CD4-positive, alpha-beta T cell treated with Interleukin-15 for 4 hours (primary cell): ENCODE measurements at regions not wholly inside any gene's neighbourhood (a gene's known extent, or its start where the extent isn't known, plus 50 kb on each side); places are given as distances from the start of the nearest gene placed in this dataset.

Experiments
- DNase-seq: peaks from one replicate; pipeline ENCODE4 v3.0.0-alpha.2; 2020; ENCODE audit warnings: low spot score

DNA sequence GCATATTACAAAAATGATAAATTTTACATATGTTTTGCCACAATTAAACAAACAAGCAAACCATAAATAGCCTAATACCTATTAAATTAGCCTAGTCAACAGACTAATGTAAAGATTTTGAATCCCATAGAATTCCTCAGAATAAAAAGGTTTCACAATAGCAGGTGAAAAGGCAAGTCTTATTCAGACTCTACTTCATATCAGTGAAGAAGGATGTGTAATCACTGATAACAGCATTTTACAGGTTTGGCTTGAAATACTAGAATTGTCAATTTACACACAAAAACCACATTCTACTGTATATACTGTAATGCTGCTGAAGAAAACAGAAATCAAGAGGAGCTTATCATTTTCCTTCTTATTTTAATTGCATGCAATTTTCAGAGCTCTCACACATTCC lies 90.8 kb upstream of the SSTR1 start:
- no peak for DNase-seq

DNA sequence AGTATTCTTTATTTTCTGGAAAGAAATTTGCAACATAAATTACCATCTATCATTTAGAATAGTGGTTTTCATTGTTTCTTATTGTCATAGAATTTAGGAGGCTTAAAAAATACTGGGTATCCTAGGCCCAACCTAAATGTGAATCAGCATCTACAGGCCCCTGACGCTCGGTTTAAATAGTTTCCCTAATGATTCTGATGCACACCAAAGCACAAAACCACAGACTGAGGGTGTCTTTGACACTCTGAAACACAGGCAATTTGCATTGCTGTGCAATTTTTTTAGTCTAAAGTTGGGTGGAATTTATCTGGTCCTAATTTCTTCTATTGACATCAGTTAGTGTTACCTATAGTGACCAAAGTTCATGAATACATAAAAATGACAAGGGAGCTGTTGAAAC lies 87.6 kb upstream of the SSTR1 start:
- DNase-seq, result peak; percentile 19

DNA sequence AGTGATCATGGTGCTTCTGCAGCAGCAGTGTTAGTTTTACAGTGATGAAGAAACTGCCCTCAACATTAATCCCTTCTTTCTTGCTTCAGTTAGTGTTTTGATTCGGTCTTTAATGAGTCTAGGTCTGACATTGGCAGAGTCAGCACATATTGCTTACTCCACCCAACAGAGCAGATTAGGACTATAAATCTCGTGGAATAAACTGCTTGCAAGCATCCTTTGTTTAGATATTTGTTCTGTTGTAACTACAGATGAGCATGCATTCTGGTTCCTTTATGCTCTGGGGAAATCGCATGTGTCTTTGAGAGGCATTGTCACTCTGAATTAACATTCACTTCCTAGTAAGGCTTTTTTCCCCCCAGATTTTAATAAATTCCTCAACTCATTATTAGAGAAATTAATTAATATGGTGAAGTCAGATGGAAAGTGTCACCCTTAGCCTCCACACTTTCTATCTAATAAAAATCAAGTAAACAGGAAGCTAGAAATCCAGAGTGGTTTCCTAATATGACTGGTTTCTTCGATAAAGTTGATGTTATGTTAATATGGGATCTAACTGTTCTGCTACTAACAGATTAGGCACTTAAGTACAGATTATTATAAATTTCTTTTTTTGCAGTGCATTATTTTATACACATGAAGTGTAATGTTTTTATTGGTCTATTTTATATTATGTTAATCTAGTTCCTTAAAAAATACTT lies 86.2 kb upstream of the SSTR1 start:
- DNase-seq, result no peak

DNA sequence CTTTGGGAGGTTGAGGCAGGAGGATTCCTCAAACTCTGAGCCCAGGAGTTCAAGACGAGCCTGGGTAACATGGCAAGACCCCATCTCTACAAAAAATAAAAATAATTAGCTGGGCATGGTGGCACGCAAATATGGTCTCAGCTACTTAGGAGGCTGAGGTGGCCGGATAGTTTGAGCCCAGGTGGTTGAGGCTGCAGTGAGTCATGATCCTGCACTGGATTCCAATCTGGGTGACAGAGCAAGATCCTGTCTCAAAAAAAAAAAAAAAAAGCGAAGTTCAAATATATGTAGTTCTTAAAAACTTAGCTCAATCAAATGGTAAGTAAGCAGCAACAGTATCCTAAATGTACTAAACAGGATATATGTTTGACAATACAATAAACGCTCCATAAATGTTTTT lies 85.5 kb upstream of the SSTR1 start:
- no peak for DNase-seq

DNA sequence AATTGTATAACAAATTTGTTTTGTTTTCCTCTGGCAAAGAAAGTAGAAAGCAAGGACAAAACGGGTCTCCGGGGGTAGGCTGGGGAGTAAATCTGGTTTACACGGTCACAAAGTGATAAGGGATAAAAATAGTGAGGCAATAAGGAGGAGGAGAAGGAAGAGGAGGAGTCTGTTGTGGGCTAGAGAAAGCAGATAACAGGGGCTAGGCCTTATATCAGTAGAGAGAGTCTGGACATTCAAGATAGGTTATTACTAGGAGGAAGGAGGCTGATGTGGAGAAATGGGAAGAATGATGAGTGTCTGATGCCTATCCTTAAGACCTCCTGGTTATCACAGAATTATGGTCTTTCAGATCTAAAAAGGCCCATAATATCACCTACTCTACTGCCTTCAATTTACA lies 83.2 kb upstream of the SSTR1 start:
- no peak for DNase-seq

DNA sequence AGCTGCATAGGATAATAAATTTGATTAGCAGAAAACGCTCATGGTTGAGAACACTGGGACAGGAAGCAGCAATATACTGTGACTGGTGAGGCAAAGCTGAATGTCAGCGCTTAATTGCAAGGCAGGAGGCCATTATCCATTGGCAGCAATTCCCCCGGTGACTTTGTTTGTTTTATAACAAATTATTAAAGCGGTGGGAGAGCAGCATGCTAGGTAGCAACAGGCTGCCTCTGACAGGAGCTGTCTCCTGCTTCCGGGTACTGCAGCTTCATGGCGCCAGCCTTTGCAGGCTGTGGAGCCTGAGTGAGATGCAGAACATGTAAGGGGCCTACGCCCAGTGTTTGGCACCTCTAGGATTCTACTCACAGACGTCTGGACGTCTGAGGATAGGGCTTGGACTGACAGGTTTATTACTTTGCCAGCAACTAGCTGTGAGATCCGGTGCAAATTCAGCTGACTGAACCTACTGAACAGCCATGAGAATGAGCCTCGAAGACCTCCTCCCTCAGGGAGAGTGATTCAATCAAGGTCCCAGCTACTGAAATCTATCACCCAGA lies 82.1 kb upstream of the SSTR1 start:
- DNase-seq, result no peak

DNA sequence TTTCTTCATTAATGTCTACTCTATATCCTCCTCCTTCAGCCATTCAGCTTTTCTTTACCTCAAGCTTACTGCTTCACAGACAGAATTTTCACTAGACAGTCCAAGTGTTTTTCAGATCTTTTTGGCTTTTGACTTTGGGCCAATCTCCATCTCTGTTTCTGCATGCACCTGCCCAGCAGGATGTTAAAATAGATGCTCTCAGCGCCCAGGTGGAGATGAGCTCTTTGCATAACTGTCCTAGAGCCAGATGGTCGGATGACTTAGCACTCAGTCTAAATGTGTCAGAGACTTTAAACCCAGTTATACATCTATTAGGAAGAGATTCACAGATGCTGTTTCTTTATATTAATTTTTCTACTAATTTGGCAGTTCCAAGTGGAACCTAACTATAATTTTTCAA lies 80.3 kb upstream of the SSTR1 start:
- no peak for DNase-seq

DNA sequence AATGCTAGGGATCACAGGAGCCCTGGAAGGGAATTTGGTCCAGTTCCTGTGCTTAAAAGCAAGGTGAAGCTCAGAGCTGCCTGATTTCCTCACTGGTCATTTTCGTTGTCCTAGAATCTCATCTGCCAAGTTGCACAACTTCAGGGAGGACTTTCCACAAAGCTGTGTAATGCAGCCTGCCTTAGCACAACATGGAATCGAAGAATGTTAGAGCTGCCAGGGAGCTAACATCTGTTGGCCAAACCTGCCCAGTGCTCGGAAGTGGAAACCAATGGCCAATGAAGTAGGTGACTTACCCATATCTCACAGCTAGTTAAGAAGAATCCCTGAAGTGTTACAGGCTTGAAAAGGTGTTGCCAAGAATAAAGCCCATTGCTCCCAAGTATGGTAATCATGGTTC lies 79.9 kb upstream of the SSTR1 start:
- DNase-seq, result no peak

DNA sequence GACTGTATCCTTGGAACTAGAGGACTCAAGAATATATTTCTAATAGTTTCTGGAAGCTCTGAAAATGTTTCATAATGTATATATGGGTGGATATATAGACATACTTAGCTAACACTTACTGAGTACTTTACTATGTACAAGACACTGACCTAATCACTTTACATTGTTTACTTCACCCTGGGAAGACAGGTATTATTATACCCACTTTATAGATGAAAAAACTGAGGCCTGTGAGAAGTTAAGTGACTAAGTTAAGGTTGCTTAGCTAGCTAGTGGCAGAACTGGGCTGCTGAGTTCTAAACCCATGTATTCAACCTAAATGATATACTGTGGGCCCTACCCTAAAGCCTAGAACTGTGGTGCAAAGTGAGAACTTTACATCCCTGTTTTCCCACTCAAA lies 79.1 kb upstream of the SSTR1 start:
- no peak for DNase-seq

DNA sequence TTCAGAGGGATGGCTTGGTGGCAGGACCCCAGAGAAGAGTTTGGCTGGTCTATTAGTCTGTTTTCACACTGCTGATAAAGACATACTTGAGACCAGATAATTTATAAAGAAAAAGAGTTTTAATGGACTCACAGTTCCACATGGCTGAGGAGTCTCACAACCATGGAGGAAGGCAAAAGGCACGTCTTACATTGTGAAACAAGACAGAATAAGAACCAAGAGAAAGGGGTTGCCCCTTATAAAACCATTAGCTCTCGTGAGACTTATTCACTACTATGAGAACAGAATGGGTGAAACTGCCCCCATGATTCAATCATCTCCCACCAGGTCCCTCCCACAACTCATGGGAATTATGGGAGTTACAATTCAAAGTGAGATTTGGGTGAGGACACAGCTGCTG lies 78.5 kb upstream of the SSTR1 start:
- no peak for DNase-seq

DNA sequence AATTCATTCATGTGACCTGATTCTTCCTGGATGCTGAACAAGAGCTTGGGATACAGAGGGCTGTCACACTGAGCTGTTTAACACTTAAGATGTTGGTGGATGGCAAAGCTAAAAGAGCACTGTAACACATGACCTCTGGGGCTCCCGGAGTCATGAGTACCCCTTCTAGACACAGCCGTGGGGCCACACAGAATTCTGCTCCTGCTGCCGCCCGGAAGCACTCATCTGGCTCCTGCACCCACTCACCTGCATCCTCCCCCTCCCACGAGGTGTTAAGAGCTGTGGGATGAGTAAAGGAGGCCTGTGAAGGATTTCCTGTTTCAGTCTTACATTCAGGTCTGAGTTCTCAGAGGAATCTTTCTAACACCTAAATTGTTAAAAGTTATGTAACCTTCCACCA lies 78.0 kb upstream of the SSTR1 start:
- DNase-seq, result peak; percentile 29

DNA sequence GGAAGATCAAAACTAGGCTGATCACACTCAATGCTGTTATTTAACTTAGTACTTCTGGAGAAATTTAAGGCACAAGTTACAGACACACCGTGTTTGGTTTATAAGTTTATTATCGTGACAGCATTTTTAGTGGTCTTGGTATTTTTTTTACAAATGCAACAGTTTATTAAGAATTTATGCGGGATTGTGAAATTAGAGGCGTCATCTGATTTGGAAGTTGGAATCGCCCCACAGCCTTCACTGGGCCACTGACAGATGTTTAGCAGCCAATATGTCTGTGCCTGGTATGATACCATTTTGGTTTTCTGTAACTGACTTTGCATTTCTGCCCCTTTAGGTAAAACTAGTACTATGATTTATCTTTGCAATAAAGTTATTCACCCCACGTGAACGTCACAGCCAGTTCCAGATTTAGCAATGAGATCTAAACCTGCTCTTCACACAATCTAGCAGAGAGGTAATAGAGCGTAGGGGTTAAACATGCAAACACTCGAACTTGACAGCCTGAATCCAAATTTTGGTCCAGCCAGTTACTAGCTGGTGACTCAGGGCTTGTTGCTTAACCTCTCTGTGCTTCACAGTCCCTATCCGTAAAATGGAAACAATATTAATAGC lies 73.2 kb upstream of the SSTR1 start:
- no peak for DNase-seq

DNA sequence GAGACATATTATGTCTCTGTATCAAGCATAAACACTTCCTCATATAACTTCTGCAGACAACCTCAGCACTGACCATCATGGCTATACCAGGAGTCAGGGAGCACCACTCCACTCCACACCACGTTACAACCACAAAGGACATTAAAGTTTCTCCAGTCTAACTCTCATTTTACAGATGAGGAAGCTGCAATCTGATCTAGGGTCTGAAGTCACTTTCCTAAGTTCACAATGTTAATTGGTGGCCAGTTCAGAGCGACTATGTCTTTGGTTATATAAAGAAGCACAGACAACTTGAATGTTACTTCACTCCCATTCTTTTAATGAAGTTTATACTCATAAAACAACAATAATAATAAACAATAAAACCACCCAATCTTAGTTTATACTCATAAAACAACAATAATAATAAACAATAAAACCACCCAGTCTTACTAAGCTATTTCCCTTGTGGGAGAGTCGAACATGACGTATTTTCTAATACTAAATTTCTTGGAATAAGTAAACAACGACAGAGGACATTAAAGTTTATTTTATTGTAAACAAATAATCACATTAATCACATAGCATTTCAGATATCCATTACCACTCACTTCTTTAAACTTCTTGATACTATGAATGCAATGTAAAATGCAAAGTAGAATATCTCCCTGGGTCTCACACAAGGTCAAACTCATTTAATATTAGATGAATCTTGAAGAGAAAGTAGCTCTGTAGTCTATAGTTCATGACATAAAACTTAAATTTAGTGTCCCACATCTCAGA lies 72.4 kb upstream of the SSTR1 start:
- DNase-seq, result no peak

DNA sequence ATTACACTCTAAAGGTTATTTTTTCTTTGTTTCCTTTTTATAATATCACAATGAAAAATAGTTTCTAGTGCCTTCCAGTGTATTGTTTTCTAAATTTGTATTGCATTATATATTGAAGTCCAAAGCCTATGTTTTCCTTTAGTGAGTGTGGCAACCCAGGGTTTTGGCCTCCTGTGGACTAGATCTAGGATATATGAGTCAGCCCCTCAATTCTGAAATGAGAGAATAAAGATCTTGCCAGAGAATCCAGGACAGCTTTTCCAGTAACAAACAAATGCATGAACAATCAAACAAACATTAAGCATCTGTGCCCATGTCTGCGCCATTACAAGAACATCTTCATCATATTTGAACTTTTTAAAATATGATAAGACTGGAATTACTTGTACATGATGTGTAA lies 70.7 kb upstream of the SSTR1 start:
- no peak for DNase-seq

DNA sequence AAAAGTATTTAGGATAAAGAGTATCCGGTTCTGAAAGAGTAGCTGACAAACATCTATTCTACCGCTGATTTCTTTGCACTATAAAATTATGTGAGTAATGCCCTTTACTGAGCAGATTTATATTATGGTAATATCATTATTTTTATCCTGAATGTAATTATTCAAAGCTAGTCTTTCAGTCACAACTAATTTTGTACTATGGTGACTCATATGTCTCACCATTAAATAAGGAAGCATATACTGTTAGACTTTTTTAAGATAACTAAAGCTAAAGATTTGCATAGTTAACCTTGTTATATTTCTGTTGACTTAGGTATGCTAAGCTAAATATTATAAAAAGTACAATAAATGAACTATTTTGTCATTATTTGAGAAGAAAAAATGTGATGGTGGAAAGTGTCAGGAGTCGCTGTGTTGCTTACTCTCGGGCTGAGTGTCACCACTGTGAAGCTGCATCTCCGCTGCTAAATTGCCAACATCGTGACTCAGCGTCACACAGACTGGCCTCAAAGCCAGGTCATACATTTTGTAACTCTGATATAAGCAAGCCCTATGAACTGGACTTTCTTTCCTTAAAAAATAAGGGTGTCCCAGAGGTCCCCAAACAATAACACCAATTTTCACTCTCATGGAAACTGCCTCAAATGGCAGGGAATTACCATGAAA lies 69.1 kb upstream of the SSTR1 start:
- DNase-seq, result no peak

DNA sequence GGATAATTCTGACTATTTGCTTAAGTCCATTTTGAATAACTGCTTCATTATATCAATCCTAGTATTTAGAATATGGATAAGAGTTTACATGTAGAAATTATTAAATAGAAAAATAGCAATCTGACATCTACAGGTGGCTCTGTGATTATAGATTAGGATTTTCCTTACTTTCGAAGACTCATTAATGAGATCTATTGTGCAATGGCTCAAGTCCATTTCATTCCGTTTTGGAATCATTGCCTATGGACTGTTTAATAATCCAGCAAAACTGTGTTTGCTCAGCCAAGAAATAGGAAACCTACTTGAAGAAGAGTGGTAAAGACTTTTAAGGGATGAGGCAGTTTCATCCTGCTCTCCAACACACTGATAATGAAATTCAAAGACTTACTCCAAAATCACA lies 67.8 kb upstream of the SSTR1 start:
- no peak for DNase-seq

DNA sequence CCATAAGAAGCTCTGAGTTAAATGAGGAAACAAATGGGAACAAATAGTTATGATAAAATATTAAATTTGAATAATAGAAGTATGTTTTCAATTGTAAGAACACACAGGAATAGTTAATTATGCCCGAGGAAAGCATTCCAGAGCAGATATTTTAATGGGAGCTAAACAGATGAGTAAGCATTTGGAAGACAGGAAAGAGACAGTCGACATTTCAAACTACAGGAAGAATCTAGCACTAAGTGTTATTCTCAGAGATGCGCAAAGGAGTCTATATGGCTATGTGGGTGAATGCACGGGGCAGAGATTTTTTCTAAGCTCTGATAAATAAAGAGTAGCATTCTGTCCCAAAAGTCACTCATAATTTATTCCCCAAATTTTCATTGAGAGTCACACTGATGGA lies 64.5 kb upstream of the SSTR1 start:
- DNase-seq, result no peak

DNA sequence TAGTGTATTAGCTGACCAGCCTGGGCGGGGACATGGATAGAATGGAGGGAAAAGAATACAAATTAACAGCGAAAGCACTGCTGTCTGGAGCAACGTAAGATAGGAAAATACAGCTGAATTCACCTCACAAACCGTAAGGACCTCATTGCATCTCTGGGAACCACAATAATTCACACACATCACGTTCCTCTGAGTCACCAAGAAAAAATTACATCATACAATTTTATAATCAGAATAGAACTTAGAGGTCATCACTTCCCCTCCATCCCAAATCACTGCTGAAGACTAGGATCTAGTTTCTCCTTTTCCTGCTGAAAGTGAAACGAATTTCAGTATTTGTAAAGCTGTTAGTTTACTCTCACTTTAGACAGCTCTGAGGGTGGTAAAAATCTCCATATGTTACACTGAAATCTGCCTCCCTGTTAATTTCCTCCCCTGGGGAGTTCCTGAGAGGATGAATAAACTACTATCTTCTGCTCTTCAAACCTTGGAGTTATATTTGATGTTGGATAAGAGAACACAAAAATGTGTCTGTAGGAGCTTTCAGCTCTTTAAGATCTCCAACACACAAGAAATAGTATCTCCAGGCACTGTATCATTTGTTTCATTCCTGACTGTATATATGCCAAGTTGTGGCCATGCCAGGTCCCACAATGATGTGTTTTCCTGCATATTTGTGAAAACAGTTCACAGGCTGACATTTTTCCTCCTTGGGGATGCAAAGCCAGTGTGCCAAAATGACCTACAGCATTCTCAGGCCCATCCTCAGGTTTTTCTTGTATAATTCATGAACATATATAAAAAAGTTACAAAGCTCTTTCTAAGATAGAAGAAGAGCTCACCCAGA lies 63.8 kb upstream of the SSTR1 start:
- no peak for DNase-seq

DNA sequence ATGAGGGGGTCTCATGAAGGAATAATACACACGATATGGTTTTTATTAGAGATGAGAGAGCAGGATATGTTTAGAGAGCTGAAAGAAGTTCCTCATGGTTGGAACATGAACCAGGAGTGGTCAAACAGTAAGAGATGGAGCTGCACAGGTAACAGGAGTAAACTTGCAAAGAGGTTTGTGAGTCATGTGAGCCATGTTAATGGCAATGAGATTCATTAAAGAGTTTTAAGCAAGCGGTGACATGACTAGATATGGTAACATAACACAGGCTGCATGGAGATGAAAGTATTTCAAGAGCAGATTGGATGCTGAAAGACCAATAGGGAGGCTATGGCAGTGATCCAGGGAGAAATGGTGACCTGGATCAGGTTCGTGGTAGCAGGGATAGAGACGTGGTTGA lies 62.6 kb upstream of the SSTR1 start:
- DNase-seq, result no peak

DNA sequence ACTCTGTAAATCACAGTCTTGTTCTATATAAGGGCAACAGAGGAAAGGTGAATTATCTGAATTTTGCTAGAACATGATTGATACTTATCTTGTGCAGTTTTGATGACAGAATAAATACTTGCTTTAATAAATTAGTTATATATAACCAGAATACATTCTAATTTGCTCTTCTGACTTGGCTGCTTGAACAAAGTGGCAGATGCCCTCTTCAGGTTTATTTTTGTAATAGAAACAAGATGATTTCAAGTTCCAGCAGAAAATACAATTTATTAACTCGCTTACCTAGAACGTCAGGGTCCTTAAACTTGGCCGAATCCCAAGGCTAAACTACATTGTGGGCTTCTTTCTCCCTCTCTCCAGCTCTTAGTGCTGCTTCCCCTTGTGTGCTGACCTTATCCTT lies 57.6 kb upstream of the SSTR1 start:
- DNase-seq, result peak; percentile 8
